H9 (cell line): ENCODE measurements at regions not wholly inside any gene's neighbourhood (a gene's known extent, or its start where the extent isn't known, plus 50 kb on each side); places are given as distances from the start of the nearest gene placed in this dataset.
"Not testable (repeated sequence)": the region's sequence is repeated elsewhere in the genome, so short reads cannot be mapped to it uniquely, and the experiment has no call there.

Source experiments
- DNase-seq: peaks from one replicate; pipeline ENCODE4 v3.0.0-alpha.2; 2017
- H2AFZ ChIP-seq: one replicate; pipeline ENCODE4 v1.6.1; 2013; ENCODE audit warnings: mild to moderate bottlenecking, low read length, control low read depth, moderate library complexity
- H2AK5ac ChIP-seq: 2 replicates; pipeline ENCODE4 v1.6.1; 2013; ENCODE audit warnings: low read length, control low read depth, mixed read lengths; ENCODE audit not compliant: insufficient read length
- H2BK120ac ChIP-seq: one replicate; pipeline ENCODE4 v1.6.1; 2013; ENCODE audit warnings: low read depth, mild to moderate bottlenecking, low read length, control low read depth, inconsistent platforms; ENCODE audit not compliant: poor library complexity, severe bottlenecking
- H2BK12ac ChIP-seq: 2 replicates; pipeline ENCODE4 v1.6.1; 2013; ENCODE audit warnings: low read length, control low read depth, mixed read lengths, low read depth; ENCODE audit not compliant: insufficient read length
- H2BK15ac ChIP-seq: 2 replicates; pipeline ENCODE4 v1.6.1; 2013; ENCODE audit warnings: low read depth, low read length, control low read depth
- H2BK20ac ChIP-seq: one replicate; pipeline ENCODE4 v1.6.1; 2013; ENCODE audit warnings: low read depth, mild to moderate bottlenecking, low read length, control low read depth, inconsistent platforms; ENCODE audit not compliant: poor library complexity, severe bottlenecking
- H2BK5ac ChIP-seq: 2 replicates; pipeline ENCODE4 v1.6.1; 2013; ENCODE audit warnings: low read length, control low read depth, mixed read lengths; ENCODE audit not compliant: insufficient read length
- H3K14ac ChIP-seq: 2 replicates; pipeline ENCODE4 v1.6.1; 2013; ENCODE audit warnings: low read length, control low read depth; ENCODE audit not compliant: insufficient read depth
- H3K18ac ChIP-seq: 2 replicates; pipeline ENCODE4 v1.6.1; 2013; ENCODE audit warnings: low read depth, mild to moderate bottlenecking, mixed read lengths, low read length, control low read depth; ENCODE audit not compliant: insufficient read length
- H3K23ac ChIP-seq: 2 replicates; pipeline ENCODE4 v1.6.1; 2013; ENCODE audit warnings: low read length, control low read depth, mixed read lengths, low read depth; ENCODE audit not compliant: insufficient read length
- H3K23me2 ChIP-seq: 2 replicates; pipeline ENCODE4 v1.6.1; 2013; ENCODE audit warnings: low read depth, mild to moderate bottlenecking, mixed read lengths, low read length, control low read depth; ENCODE audit not compliant: insufficient read length, poor library complexity, severe bottlenecking
- H3K27ac ChIP-seq: 2 replicates; pipeline ENCODE4 v1.5.1; 2013; ENCODE audit warnings: low read length, control low read depth, mixed read lengths, low read depth; ENCODE audit not compliant: insufficient read length
- H3K27me3 ChIP-seq: 2 replicates; pipeline ENCODE4 v1.6.1; 2013; ENCODE audit warnings: low read length, control low read depth, inconsistent platforms; ENCODE audit not compliant: insufficient read depth
- H3K4ac ChIP-seq: 2 replicates; pipeline ENCODE4 v1.6.1; 2013; ENCODE audit warnings: low read depth, mild to moderate bottlenecking, control low read depth, inconsistent platforms, low read length, moderate library complexity
- H3K4me1 ChIP-seq: 2 replicates; pipeline ENCODE4 v1.6.1; 2013; ENCODE audit warnings: low read length, control low read depth, inconsistent platforms; ENCODE audit not compliant: insufficient read depth
- H3K4me2 ChIP-seq: 2 replicates; pipeline ENCODE4 v1.6.1; 2013; ENCODE audit warnings: low read length, control low read depth, mixed read lengths; ENCODE audit not compliant: insufficient read length, insufficient read depth
- H3K56ac ChIP-seq: 2 replicates; pipeline ENCODE4 v1.6.1; 2013; ENCODE audit warnings: low read depth, mild to moderate bottlenecking, mixed read lengths, low read length, control low read depth; ENCODE audit not compliant: insufficient read length
- H3K79me1 ChIP-seq: 2 replicates; pipeline ENCODE4 v1.6.1; 2013; ENCODE audit warnings: low read depth, mild to moderate bottlenecking, moderate library complexity, low read length, control low read depth, inconsistent platforms; ENCODE audit not compliant: insufficient read depth, poor library complexity, severe bottlenecking
- H3K79me2 ChIP-seq: 2 replicates; pipeline ENCODE4 v1.6.1; 2013; ENCODE audit warnings: low read length, control low read depth, inconsistent platforms; ENCODE audit not compliant: insufficient read depth
- H3K9ac ChIP-seq: 2 replicates; pipeline ENCODE4 v1.6.1; 2013; ENCODE audit warnings: low read length, control low read depth, mixed read lengths; ENCODE audit not compliant: insufficient read length; ENCODE audit errors: extremely low read depth
- H3K9me3 ChIP-seq: one replicate; pipeline ENCODE4 v1.6.1; 2013; ENCODE audit warnings: low read depth, low read length, inconsistent platforms; ENCODE audit not compliant: control insufficient read depth
- H3T11ph ChIP-seq: one replicate; pipeline ENCODE4 v1.6.1; 2013; ENCODE audit warnings: mild to moderate bottlenecking, low read length, control low read depth, inconsistent platforms
- H4K20me1 ChIP-seq: one replicate; pipeline ENCODE4 v1.6.1; 2013; ENCODE audit not compliant: control insufficient read depth, insufficient read length, insufficient read depth
- H4K5ac ChIP-seq: 2 replicates; pipeline ENCODE4 v1.6.1; 2013; ENCODE audit warnings: low read depth, mild to moderate bottlenecking, mixed read lengths, low read length, control low read depth; ENCODE audit not compliant: insufficient read length
- H4K8ac ChIP-seq: replicated peaks from 2 replicates; pipeline ENCODE4 v1.6.1; 2013; ENCODE audit warnings: low read length, control low read depth, mixed read lengths, low read depth; ENCODE audit not compliant: insufficient read length
- H4K91ac ChIP-seq: 2 replicates; pipeline ENCODE4 v1.6.1; 2013; ENCODE audit warnings: low read depth, mild to moderate bottlenecking, moderate library complexity, mixed read lengths, low read length, control low read depth; ENCODE audit not compliant: insufficient read length
- H3K27ac Mint-ChIP-seq, 3 experiments: 2 replicates in 2 of 3; 3 replicates in 1 of 3; pipeline ENCODE4 v1.8.0; 2020 to 2021; ENCODE audit warnings: mixed read lengths in 3 of 3, mild to moderate bottlenecking in 1 of 3, moderate library complexity in 1 of 3
- H3K27me3 Mint-ChIP-seq: 2 replicates; pipeline ENCODE4 v1.8.0; 2021; ENCODE audit warnings: low read depth, mild to moderate bottlenecking, moderate library complexity, mixed read lengths
- H3K36me3 Mint-ChIP-seq, 3 experiments: 2 replicates in 2 of 3; 3 replicates in 1 of 3; pipeline ENCODE4 v1.8.0; 2020 to 2021; ENCODE audit warnings: low read depth in 3 of 3, mixed read lengths in 3 of 3; ENCODE audit not compliant: insufficient read depth in 1 of 3
- H3K4me1 Mint-ChIP-seq, 2 experiments: 2 replicates each; pipeline ENCODE4 v1.8.0; 2020; ENCODE audit warnings: mixed read lengths in 2 of 2
- H3K4me3 Mint-ChIP-seq, 2 experiments: 2 replicates in 1 of 2; 3 replicates in 1 of 2; pipeline ENCODE4 v1.8.0; 2020 to 2021; ENCODE audit warnings: mild to moderate bottlenecking in 2 of 2, mixed read lengths in 2 of 2, moderate library complexity in 1 of 2
- H3K9me3 Mint-ChIP-seq, 2 experiments: 2 replicates in 1 of 2; 3 replicates in 1 of 2; pipeline ENCODE4 v1.8.0; 2020; ENCODE audit warnings: mild to moderate bottlenecking in 2 of 2, mixed read lengths in 2 of 2, moderate library complexity in 1 of 2
- CTCF ChIP-seq: fragments of 200-600 bp; sonication (generic); conservative IDR thresholded peaks from 3 replicates; pipeline ENCODE4 v1.8.0; 2021; ENCODE audit warnings: antibody characterized with exemption, mild to moderate bottlenecking
- WGBS: extraction: QIAGEN DNeasy Blood & Tissue Kit; methylation state at CpG from one replicate; pipeline ENCODE4 v1.1.7; 2013; ENCODE audit warnings: missing lambda C conversion rate, low lambda C conversion rate, mixed read lengths; ENCODE audit not compliant: insufficient read length; ENCODE audit errors: extremely low coverage; 5-methylcytosine and 5-hydroxymethylcytosine counted together

- Histone ChIP-seq H2AFZ (no peak overlapping the region), H3K14ac (no peak overlapping the region)
- DNase-seq: no peak
These were observed 250.4 kb upstream of the DSEL start for GRCh38 chr18:67766930-67767329.

GRCh38 chr18:67752211-67752610, 235.7 kb upstream of the DSEL start:
- H3K23me2 ChIP-seq, H3K27me3 Mint-ChIP-seq, H3K4me1 ChIP-seq, H2BK12ac ChIP-seq, H3K18ac ChIP-seq, H2BK5ac ChIP-seq, H3K27ac ChIP-seq, H3K23ac ChIP-seq, H4K91ac ChIP-seq, H3K9ac ChIP-seq, H3K4me3 Mint-ChIP-seq, H3K79me1 ChIP-seq, H4K8ac ChIP-seq, DNase-seq, H3K27ac Mint-ChIP-seq, H3K79me2 ChIP-seq, H4K20me1 ChIP-seq, H3K4me1 Mint-ChIP-seq, H3K4ac ChIP-seq, H3T11ph ChIP-seq, H2AFZ ChIP-seq, H2BK15ac ChIP-seq, H2BK20ac ChIP-seq, H4K5ac ChIP-seq, H3K4me2 ChIP-seq, H3K14ac ChIP-seq, H2BK120ac ChIP-seq, H3K56ac ChIP-seq, H2AK5ac ChIP-seq, H3K36me3 Mint-ChIP-seq, H3K9me3 Mint-ChIP-seq, H3K9me3 ChIP-seq, H3K27me3 ChIP-seq: not testable (repeated sequence)
- no CpG with 5 or more reads among the region's 1 CpG for WGBS

More at GRCh38 chr18:67766930-67767329, 250.4 kb upstream of the DSEL start:
- Histone ChIP-seq H3K27me3 (no peaks in the 10 kb centered on the region), H3T11ph (no peak overlapping the region), H3K27ac (no peak overlapping the region), H3K79me2 (no peaks in the 10 kb centered on the region), H3K4ac (no peak overlapping the region), H3K18ac (no peak overlapping the region), H2BK12ac (no peak overlapping the region), H3K23ac (no peak overlapping the region), H3K23me2 (no peaks in the 10 kb centered on the region), H2BK5ac (no peak overlapping the region), H3K9ac (no peak overlapping the region), H3K4me1 (no peaks in the 10 kb centered on the region), H4K20me1 (no peaks in the 10 kb centered on the region), H3K56ac (no peak overlapping the region), H2BK20ac (no peak overlapping the region), H3K79me1 (no peaks in the 10 kb centered on the region), H4K91ac (no peak overlapping the region), H2AK5ac (no peak overlapping the region), H2BK15ac (no peak overlapping the region), H2BK120ac (no peak overlapping the region), H3K9me3 (no peaks in the 10 kb centered on the region), H4K5ac (no peak overlapping the region), H3K4me2 (no peak overlapping the region), H4K8ac (no peak overlapping the region)
- no peaks in the 10 kb centered on the region for H3K36me3 Mint-ChIP-seq
- H3K27ac Mint-ChIP-seq: no peak overlapping the region
- H3K4me3 Mint-ChIP-seq: no peak overlapping the region
- H3K27me3 Mint-ChIP-seq: no peaks in the 10 kb centered on the region
- H3K9me3 Mint-ChIP-seq: no peaks in the 10 kb centered on the region
- H3K4me1 Mint-ChIP-seq: peaks cover 0 to 2% of the 10 kb centered on the region in 2 experiments; a peak in 2 of 4 replicates
- no peak for TF ChIP-seq CTCF
